HG03342 (cell line): ENCODE measurements at regions not wholly inside any gene's neighbourhood (a gene's known extent, or its start where the extent isn't known, plus 50 kb on each side); places are given as distances from the start of the nearest gene placed in this dataset.
"Not testable (repeated sequence)": the region's sequence is repeated elsewhere in the genome, so short reads cannot be mapped to it uniquely, and the experiment has no call there.

ENCODE experiments used
- ATAC-seq: cut with Tn5 transposase; IDR thresholded peaks from one replicate; pipeline ENCODE4 v1.9.1; 2021; ENCODE audit warnings: mild to moderate bottlenecking, moderate library complexity; ENCODE audit not compliant: unreplicated experiment

GRCh38 chr13:105907319-105908019 lies 628.0 kb downstream of the EFNB2 start:
- no peak for ATAC-seq

DNA sequence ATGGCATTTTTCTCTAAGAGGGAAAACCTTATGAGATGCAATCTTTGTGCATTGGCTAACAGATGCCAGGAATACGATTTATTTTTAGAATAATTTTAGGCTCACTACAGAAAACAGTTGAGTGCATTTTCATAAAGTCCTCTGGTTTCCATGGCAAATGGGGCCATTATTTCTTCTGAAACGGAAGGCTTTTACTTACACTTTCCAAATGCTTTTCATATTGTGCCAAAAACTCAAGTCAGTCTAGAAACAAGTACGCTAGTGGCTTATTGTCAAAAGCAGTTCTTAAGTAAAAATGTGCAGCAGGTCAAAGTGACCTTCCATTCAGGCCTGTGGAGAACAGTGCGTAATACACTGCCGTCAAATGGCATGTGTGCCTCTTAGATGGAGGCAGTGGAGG lies 628.7 kb downstream of the EFNB2 start:
- no peak for ATAC-seq

GRCh38 chr13:105904034-105904742 lies 631.3 kb downstream of the EFNB2 start:
- ATAC-seq, result no peak

- no peak for ATAC-seq
Measured at GRCh38 chr13:105902396-105902795, 633.1 kb downstream of the EFNB2 start.

DNA sequence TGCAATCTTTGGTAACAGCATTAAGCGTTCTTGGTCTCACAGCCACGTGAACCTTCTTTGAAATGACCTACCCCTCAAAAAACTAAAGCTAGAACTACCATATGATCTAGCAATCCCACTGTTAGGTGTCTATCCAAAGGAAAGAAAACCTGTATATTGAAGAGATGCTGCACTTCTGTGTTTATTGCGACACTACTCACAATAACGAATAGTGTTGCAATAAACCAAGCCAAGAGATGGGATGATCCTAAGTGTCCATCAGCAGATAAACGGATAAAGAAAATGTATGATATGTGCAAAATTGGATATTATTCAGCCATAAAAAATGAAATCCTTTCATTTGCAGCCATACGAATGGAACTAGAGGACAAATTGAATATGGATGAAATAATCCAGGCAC lies 637.9 kb downstream of the EFNB2 start:
- ATAC-seq, result no peak

GRCh38 chr13:105894697-105895096 lies 640.8 kb downstream of the EFNB2 start:
- ATAC-seq, result no peak

DNA sequence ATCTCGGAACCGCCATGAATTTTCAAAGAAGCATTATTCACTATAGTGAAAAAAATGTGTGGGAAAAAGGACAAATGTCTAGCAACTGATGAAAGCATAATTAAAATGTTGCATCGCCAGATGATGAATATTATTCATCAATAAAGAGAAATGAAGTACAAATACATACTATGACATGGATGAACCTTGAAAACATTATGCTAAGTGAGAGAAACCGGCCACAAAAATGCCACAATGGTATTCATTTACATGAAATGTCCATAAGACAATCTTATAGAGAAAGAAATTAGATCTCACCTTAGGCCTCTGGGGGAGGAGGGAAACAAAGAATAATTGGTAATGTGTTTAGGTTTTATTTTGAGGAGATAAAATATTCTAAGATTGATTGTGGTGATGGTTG lies 645.0 kb downstream of the EFNB2 start:
- no peak for ATAC-seq

DNA sequence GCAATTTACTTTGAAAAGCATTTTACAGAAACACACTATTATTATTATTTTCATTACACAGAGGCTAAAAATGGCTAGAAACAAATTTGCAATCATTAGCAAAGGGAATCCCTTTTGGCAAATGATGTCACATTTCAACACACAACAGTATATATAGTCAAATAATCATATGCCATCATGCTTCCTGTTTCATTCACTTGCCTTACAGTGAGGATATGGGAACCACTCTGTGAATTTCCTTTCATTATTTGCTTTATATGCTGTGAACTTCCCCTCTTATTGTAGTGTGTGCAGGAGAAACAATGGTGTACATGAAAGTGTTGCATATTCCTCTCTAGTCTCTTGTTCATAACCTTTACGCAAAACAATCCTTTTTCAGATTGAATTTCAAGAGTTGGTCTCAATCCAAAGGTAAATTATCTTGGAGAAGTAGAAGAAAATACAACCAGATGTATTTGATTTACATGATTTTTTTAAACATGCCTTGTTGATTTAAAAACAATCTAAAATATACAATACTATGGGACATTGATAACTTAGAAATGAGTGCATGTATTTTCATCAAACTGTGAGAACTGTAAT lies 657.3 kb downstream of the EFNB2 start:
- ATAC-seq, result no peak

DNA sequence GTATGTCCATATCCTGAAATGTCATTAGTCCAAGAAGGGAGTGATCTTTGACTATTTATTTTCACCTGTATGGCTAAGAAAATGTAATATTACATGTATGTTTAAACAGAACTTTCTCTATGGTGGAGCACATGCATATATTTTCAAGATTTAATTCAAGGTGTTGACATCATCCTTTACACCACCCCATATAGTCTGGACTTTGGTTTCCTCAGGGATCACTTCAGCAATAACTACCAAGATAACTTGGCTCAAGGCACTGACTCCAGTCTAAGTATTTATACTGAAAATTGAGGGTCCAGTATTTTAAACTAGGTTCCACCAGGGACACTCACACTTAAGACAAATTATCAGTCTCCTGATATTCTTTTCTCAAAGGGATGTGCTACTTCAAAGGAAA lies 660.6 kb downstream of the EFNB2 start:
- no peak for ATAC-seq

DNA sequence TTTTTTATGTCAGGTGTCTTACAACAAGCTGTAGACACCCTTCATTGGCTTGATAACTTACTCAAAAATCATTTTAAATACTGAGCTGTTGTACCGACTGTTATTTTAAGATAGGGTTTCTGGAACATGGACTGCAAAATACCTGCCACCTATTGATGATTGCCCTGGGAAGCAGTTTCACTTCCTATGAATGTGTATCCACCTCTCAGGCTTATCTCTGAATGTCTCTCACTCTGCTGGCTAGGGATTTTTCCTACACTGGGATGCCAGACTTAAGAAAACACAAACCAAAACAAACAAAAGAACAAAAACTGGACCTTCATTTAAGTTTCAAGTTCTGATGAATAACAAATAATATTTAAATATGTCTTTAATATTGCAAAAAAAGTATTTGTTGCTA lies 663.7 kb downstream of the EFNB2 start:
- ATAC-seq, result no peak

GRCh38 chr13:105871326-105871725 lies 664.1 kb downstream of the EFNB2 start:
- no peak for ATAC-seq

GRCh38 chr13:105863300-105863920 lies 672.1 kb downstream of the EFNB2 start:
- no peak for ATAC-seq

DNA sequence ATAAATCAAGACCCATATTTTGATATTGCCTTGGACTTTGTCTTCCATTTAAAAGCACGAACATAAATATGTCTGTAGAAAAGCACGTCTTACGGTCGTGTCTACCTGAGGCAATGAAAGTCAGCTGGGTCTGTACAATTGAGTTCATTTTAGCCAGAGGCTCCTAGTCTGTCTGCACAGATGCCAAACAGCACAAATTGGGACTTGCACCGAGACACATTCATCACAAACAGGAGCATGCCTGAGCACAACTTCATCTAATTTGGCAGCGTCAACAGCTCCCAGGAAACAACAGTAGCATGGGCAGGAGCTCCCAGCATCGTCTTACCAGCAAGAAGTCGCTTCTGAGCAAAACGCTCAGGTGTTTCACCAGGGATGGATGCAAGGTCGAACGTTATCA lies 687.0 kb downstream of the EFNB2 start:
- no peak for ATAC-seq

DNA sequence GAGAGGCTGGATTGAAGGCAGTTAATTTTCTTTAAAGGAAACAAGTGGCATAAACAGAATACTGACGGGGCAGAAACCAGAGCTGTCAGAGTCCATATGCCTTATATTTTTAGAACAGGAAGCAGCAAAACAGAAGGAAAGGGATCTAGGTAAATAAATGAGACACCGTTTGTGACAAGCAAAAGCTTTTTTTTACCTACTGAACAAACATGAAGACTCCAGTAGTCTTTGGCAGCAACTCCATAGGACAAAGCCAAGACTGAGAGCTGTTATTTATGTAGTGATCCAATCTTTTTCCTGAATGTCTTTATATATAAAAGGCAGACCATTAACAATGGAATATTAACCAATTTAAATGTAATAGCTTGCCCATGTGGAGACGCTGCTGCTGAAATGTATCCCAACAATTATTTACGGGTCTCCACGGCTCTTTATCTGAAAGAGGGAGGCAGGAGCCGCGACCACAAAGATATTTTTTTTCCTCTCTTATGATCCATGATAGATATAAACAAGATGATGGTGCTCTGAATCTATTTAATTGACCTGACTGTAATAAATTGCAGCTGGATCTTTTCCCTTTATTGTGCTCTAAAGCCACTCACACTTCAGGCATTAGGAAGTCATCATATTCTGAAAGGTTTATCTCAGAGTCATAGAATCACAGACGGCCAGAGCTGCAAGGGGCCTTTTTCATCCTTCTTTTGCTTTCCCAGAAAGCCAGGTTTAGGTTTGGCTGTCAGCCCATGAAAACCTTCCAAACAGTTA lies 687.8 kb downstream of the EFNB2 start:
- ATAC-seq, result no peak

GRCh38 chr13:105846923-105847322 lies 688.5 kb downstream of the EFNB2 start:
- ATAC-seq, result no peak

- ATAC-seq, result no peak
Measured at GRCh38 chr13:105841286-105841685, 694.2 kb downstream of the EFNB2 start.

DNA sequence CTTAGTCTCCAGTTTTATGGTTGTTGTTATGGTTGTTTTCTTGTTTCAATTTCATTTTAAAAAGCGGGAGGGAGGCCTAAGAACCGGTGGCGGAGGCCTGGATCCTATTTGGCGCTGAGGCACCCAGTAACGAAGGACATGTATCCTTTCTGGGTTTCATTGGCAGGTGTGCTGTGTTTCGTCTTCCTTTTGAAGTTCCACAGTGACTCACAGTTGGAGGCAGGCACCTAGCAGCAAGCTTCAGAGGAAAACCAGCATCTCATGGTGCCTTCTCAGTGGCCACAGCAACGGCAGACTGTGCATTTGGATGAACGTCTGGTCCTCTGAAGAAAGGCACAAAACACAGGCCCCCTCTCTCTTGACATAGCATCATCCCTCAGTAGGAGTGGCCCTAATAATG lies 697.2 kb downstream of the EFNB2 start:
- ATAC-seq, result no peak

DNA sequence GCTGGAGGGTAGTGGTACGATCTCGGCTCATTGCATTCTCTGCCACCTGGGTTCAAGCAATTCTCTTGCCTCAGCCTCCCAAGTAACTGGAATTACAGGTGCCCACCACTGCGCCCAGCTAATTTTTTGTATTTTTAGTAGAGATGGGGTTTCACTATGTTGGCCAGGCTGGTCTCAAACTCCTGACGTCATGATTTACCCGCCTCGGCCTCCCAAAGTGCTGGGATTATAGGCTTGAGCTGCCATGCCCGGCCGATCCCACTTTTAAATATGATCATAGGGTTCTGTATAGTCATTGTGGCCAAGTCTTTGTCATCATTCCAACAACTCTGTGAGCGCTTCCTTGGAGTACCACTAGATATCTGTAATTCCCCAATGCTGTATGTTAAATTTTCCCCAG lies 698.2 kb downstream of the EFNB2 start:
- not testable (repeated sequence) for ATAC-seq

GRCh38 chr13:105830821-105831220 lies 704.6 kb downstream of the EFNB2 start:
- ATAC-seq, result no peak

DNA sequence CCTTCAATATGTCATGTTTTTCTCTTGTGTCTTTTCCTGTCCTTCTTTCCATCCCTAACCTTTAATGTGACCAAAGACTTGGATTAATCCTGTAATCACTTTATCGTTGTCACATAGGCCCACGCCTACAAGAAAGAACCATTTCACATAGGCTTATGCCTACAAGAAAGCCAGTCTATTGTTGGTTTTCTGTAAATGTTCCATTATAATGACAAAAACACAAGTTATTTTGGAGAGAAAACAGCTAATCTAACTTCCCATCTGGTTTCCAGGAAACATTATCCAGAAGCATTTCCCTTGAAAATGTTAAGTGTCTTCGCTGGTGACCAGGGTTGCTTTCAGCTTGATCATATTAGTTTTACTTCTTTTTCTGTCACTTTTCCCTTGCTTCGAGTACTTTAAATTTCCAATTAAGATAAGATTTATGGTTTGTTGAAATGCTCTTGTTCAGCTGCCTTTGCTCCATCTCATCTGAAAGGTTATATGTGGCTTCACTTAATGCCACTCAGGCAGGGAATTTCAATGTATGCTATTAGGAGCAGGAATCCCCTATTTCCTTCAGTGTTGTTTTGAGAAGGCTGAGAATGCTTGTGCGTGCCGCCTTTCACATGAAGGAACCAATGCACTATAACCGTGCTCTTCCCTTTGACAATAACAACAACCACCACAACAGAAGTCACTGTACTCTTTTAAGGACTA lies 708.2 kb downstream of the EFNB2 start:
- no peak for ATAC-seq

DNA sequence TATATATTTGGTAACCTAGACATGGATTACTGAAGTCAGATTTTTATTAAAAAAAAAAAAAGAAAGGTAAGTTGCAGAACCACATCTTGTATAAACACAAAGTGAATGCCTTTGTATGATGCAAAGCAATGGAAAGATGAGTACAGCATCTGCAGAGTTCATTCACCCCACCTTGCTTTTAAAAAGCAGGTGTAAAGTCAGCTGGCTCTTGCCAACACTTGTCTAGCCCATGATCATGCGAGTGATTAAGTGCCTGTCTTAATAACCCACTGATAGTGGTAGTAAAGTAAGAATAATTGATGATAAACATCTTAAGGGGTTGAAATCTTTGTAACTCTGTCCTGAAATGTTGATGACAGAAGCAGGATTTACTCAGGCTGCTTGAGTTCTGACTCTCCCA lies 710.4 kb downstream of the EFNB2 start:
- no peak for ATAC-seq
